GM21360 (cell line): ENCODE measurements at regions not wholly inside any gene's neighbourhood (a gene's known extent, or its start where the extent isn't known, plus 50 kb on each side); places are given as distances from the start of the nearest gene placed in this dataset.
"Not testable (repeated sequence)": the region's sequence is repeated elsewhere in the genome, so short reads cannot be mapped to it uniquely, and the experiment has no call there.

Source experiments
- ATAC-seq: cut with Tn5 transposase; IDR thresholded peaks from one replicate; pipeline ENCODE4 v1.9.1; 2021; ENCODE audit warnings: mild to moderate bottlenecking, moderate library complexity; ENCODE audit not compliant: unreplicated experiment

- ATAC-seq, result no peak
These were observed 123.9 kb upstream of the IER5L start for GRCh38 chr9:129301941-129302340.

DNA sequence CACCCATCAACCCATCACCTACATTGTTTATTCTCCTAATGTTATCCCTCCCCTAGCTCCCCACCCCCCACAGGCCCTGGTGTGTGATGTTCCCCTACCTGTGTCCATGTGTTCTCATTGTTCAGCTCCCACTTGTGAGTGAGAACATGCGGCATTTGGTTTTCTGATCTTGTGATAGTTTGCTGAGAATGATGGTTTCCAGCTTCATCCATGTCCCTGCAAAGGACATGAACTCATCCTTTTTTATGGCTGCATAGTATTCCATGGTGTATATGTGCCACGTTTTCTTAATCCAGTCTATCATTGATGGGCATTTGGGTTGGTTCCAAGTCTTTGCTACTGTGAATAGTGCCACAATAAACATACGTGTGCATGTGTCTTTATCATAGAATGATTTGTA is 118.1 kb upstream of the IER5L start:
- ATAC-seq, result not testable (repeated sequence)

DNA sequence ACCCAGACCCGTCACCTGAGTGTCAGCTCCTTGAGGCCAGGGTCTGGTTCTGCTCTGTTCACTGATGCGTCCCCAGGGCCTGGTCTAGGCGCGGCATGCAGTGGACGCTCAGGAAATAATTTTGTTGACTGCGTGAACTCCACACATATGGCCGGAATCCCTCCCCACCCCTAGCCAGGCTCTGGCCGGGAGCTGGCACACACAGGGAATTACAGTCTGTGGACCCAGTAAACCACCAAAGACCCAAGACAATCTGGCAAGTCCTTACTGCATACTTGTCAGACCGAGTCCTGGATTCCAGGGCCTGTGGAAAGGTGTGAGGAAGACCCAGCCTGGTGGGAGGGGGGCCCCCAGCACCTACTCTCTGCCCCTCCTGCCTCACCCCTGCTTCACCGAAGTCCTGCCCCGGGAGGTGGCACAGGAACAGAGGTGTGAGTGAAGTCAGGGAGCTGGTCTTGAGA is 113.0 kb upstream of the IER5L start:
- no peak for ATAC-seq

- no peak for ATAC-seq
These were observed 112.5 kb upstream of the IER5L start for GRCh38 chr9:129290606-129291005.

- no peak for ATAC-seq
These were observed 111.8 kb upstream of the IER5L start for GRCh38 chr9:129289883-129290282.

- ATAC-seq, result no peak
These were observed 111.2 kb upstream of the IER5L start for GRCh38 chr9:129289131-129289731.

- ATAC-seq, result no peak
These were observed 109.7 kb upstream of the IER5L start for GRCh38 chr9:129287619-129288305.

GRCh38 chr9:129285979-129286772 is 108.1 kb upstream of the IER5L start:
- ATAC-seq, result no peak

- no peak for ATAC-seq
These were observed 107.3 kb upstream of the IER5L start for GRCh38 chr9:129285382-129285781.

DNA sequence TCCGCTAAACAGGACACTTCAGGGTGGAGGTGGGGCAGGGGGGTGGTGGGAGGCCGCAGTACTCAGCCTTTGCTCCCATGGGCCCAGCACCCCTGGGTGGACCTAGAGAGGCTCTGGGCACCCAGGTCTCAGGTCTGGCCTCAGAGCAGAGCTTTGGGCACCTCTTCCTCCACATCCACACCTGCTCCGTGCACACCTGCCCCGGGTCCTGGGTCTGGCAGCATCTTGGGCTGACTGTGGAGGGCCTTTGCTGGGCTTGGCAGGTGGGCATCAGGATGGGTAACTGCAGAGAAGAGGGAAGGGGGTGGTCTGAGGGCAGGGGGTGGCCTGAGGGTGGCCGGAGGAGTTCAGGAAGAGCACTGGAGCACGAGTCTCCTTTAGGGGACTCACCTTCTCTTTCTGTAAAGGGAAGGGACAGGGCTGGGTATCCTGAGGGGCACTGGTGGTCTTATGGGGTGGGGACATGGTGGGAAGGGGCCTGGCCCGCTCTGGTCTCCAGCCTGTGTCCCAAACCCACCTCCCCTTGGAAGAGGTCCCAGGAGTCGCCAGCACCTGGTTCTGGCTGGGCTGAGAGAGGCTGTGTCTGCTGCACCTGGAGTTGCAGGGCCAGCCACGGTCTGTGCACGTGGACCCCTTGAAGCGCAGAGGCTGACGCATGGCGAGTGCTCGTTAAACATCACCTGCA is 106.7 kb upstream of the IER5L start:
- ATAC-seq, result no peak

DNA sequence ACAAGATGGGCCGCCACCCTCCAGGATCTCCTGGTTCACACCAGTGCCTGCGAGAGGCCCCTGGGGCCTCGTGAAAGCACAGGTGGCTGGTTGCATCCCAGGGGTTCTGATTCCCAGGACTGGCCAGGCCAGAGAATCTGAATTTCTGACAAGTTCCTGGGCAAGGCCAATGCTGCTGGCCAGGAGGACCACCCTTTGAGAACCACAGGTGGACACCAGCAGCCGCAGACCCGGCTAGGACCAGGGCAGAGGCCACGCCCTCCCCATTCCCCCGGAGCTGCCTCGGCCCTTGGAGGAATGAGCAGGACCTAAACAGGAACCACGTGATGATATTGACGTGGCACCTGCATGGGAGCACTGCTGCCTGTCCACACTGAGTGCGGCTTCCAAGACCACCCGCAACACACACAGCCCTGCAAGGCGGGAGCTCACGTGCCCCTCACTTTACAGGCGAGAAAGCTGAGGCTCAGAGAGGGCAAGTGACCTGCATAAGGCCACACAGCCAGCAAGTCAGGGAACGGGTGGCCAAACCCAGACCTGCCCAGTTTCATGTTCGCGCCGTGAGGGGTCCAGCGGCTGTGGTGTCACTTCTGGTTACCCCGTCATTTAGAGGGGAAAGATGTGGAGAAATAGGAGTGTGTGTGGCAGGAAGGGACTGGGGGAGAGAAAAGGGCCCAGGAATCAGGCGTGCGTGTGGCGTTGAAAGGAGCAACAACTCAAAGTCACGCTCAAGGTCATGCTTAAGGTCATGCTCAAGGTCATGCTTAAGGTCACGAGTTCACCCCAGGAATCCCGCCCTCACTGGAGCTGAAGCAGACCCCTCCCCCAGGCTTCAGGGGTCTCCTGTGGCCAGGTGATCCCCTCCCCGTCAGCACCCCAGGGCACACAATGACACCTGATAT is 105.9 kb upstream of the IER5L start:
- ATAC-seq, result no peak

GRCh38 chr9:129283291-129283691 is 105.2 kb upstream of the IER5L start:
- no peak for ATAC-seq

DNA sequence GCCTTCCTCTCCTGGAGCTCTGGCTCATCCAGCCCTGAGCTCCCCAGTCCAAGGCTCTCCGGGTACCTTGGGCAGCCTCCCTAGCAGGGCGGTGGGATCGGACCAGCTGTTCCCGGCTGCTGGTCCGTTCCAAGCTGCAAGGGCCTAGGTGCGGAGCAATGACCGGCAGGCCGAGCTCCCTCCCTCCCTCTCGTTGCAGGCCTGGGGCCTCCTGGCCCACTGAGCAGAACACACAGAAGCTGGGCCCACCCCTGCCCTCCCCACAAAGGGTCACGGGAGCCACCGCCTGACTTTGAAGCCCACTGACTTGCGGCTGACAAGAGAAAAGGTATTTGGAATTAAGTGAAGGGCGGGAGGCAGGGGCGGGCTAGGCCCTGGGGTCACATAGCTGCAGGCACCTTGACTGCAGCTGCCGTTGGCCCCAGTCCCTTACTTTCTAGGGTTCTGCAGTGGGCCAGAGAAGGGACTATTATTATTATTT is 104.7 kb upstream of the IER5L start:
- ATAC-seq, result no peak

- ATAC-seq, result no peak
These were observed 104.2 kb upstream of the IER5L start for GRCh38 chr9:129282272-129282671.

DNA sequence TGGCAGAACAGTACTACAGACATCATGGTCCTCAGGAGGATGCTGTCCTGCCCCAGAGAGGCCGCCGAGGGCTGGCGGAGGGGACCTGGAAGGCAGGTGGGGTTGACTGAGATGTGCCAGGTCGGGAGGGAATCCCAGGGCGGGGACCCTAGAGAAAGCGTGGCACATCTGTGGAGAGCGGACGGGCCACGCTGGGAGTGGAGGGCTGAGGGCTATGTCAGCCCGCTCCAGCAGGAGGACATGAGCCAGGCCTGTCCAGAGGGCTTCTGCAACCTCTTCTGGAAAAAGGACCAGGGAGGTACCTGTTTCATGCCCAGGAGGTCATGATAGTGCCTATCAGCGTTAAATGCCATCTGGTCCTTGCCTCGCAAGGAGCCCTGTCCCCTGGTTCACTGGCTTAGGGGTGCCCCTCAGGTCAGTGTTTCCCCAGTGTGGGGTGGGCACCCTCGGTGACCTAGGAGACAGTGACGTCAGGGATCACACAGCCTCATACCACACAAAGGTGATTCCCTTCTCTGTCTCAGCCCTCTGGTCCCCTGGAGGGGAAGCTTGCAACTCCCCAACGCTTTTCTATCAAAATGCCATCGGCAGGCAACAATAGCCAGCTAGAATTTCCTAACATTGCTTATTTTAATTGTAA is 103.6 kb upstream of the IER5L start:
- no peak for ATAC-seq

DNA sequence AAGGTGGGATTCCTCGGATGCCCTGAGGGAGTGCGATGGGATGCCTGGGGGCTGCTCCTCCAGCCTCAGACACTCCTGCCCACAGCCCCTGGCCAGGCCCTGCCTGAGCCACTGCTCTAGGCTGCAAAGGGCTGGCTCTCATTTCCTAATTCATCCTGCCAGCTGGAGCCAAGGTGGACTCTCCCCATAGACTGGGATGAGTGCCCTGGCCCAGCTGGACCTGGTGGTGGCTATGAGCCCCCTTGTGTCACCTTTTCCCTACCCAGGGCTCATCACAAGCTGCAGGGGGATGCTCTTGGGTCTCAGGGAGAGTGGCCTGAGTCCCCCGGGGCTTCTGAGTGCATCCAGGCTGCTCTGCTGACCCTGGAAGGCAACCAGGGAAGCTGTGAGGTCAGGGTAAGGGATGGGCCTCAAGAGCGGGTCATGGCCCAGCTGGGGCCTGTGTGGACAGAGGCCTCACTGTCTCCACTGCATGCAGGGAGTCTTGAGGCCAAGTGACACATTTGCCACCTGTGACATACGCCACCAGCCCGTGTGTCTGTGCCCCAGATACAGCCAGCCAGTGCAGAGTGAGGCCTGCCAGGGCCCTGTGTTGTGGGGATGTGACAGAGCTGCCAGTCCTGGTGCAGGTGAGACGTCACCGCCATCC is 102.7 kb upstream of the IER5L start:
- ATAC-seq, result no peak

GRCh38 chr9:129280236-129280622 is 102.2 kb upstream of the IER5L start:
- no peak for ATAC-seq

GRCh38 chr9:129278391-129279237 is 100.6 kb upstream of the IER5L start:
- ATAC-seq, result no peak
